Iris pigment epithelial cell (primary cell): ENCODE measurements at regions not wholly inside any gene's neighbourhood (a gene's known extent, or its start where the extent isn't known, plus 50 kb on each side); places are given as distances from the start of the nearest gene placed in this dataset.

Experiments
- DNase-seq: peaks from one replicate; pipeline ENCODE4 v3.0.0-alpha.2; 2011; ENCODE audit warnings: low read depth

GRCh38 chr3:18079739-18080138, 337.3 kb upstream of the TBC1D5 start:
- DNase-seq: no peak

- no peak for DNase-seq
Measured at GRCh38 chr3:18079062-18079461, 336.6 kb upstream of the TBC1D5 start.

GRCh38 chr3:18077128-18077840, 334.9 kb upstream of the TBC1D5 start:
- no peak for DNase-seq

GRCh38 chr3:18076301-18076700, 333.9 kb upstream of the TBC1D5 start:
- no peak for DNase-seq

GRCh38 chr3:18075799-18076198, 333.4 kb upstream of the TBC1D5 start:
- no peak for DNase-seq

- no peak for DNase-seq
Measured at GRCh38 chr3:18071833-18072232, 329.4 kb upstream of the TBC1D5 start.

GRCh38 chr3:18070944-18071343, 328.5 kb upstream of the TBC1D5 start:
- no peak for DNase-seq

GRCh38 chr3:18070231-18070630, 327.8 kb upstream of the TBC1D5 start:
- DNase-seq: no peak

GRCh38 chr3:18069568-18069967, 327.1 kb upstream of the TBC1D5 start:
- DNase-seq: no peak

GRCh38 chr3:18066899-18067582, 324.6 kb upstream of the TBC1D5 start:
- no peak for DNase-seq

- no peak for DNase-seq
Measured at GRCh38 chr3:18064586-18064985, 322.2 kb upstream of the TBC1D5 start.

- DNase-seq: no peak
Measured at GRCh38 chr3:18062657-18063025, 320.2 kb upstream of the TBC1D5 start.

GRCh38 chr3:18061737-18062656, 319.6 kb upstream of the TBC1D5 start:
- DNase-seq: no peak

GRCh38 chr3:18058666-18059065, 316.2 kb upstream of the TBC1D5 start:
- no peak for DNase-seq

- DNase-seq: no peak
Measured at GRCh38 chr3:18057471-18058091, 315.1 kb upstream of the TBC1D5 start.

GRCh38 chr3:18054625-18055024, 312.2 kb upstream of the TBC1D5 start:
- DNase-seq: no peak

- DNase-seq: no peak
Measured at GRCh38 chr3:18051306-18051705, 308.9 kb upstream of the TBC1D5 start.

GRCh38 chr3:18049096-18049495, 306.7 kb upstream of the TBC1D5 start:
- no peak for DNase-seq

GRCh38 chr3:18047052-18047451, 304.6 kb upstream of the TBC1D5 start:
- no peak for DNase-seq

- DNase-seq: no peak
Measured at GRCh38 chr3:18046131-18046915, 303.9 kb upstream of the TBC1D5 start.
